HCT116 (cell line): ENCODE measurements at regions not wholly inside any gene's neighbourhood (a gene's known extent, or its start where the extent isn't known, plus 50 kb on each side); places are given as distances from the start of the nearest gene placed in this dataset.

ENCODE experiments used
- ATAC-seq: fragments of 200-7000 bp; cut with Tn5 transposase; 2 replicates; pipeline ENCODE4 v1.9.1; 2020; ENCODE audit warnings: mild to moderate bottlenecking, moderate library complexity
- BruUV-seq: library from RNA; stranded (reverse); fragments of 400-500 nt; replicated peaks from 2 replicates; lab custom pipeline; 2021; lab: Mats Ljungman, UMichigan
- CTCF ChIA-PET: fragments of 300-600 bp; sonication (Branson Sonifier 250); formaldehyde crosslinking; loops from one replicate; lab custom pipeline; 2021; ENCODE audit warnings: antibody characterized with exemption; lab: Charles Lee
- POLR2A ChIA-PET: fragments of 300-600, 350-600 bp; sonication (Branson Sonifier 250); formaldehyde crosslinking; loops from one replicate; lab custom pipeline; 2021; ENCODE audit warnings: antibody characterized with exemption; lab: Charles Lee
- RAD21 ChIA-PET, 2 experiments: fragments of 300-600 bp; sonication (Branson Sonifier 250); formaldehyde crosslinking; loops; one replicate each; lab custom pipeline; 2023; ENCODE audit warnings: low total read pairs in 2 of 2; ENCODE audit not compliant: uncharacterized antibody in 2 of 2, unreplicated experiment in 2 of 2, low non-redundant PET in 1 of 2; lab: Charles Lee
- DNase-seq: peaks from one replicate; pipeline ENCODE4 v3.0.0-alpha.2; 2010; ENCODE audit warnings: low read depth, low spot score
- H2AFZ ChIP-seq: fragments of 200-600 bp; shearing (Covaris generic), sonication (generic); 2 replicates; pipeline ENCODE4 v1.6.1; 2017; ENCODE audit warnings: low read depth, mixed run types, mixed read lengths, antibody characterized with exemption, low read length; ENCODE audit not compliant: poor library complexity, severe bottlenecking
- H3K27ac ChIP-seq: 2 replicates; pipeline ENCODE4 v1.5.1; 2012; ENCODE audit warnings: low read depth, low read length
- H3K27me3 ChIP-seq: fragments of 200-600 bp; sonication (generic); 2 replicates; pipeline ENCODE4 v1.6.1; 2016; ENCODE audit warnings: mixed run types, low read length, mixed read lengths; ENCODE audit not compliant: insufficient read depth
- H3K36me3 ChIP-seq, 2 experiments: fragments of 200-500 bp in 1 of 2; fragments of 200-600 bp in 1 of 2; sonication (Bioruptor generic) in 1 of 2; sonication (generic) in 1 of 2; 2 replicates each; pipeline versions ENCODE4 v1.5.1 to v1.6.1; 2014 to 2016; ENCODE audit warnings: low read length in 2 of 2, inconsistent platforms in 1 of 2, mixed read lengths in 1 of 2, mixed run types in 1 of 2; ENCODE audit not compliant: insufficient read depth in 2 of 2, control insufficient read depth in 1 of 2
- H3K4me1 ChIP-seq, 2 experiments: fragments of 200-600 bp in 1 of 2; sonication (generic) in 1 of 2; 2 replicates each; pipeline versions ENCODE4 v1.5.1 to v1.6.1; 2012 to 2017; ENCODE audit warnings: low read length in 2 of 2, inconsistent platforms in 1 of 2, mild to moderate bottlenecking in 1 of 2, mixed read lengths in 1 of 2, mixed run types in 1 of 2, moderate library complexity in 1 of 2; ENCODE audit not compliant: insufficient read depth in 2 of 2, control insufficient read depth in 1 of 2
- H3K4me2 ChIP-seq: fragments of 200-600 bp; sonication (generic); 2 replicates; pipeline ENCODE4 v1.6.1; 2017; ENCODE audit warnings: mixed run types, low read length, mixed read lengths
- H3K4me3 ChIP-seq, 2 experiments: fragments of 200-600 bp in 1 of 2; sonication (generic) in 1 of 2; replicated peaks in 1 of 2; 2 replicates each; pipeline ENCODE4 v1.5.1; 2011 to 2016; ENCODE audit warnings: low read length in 2 of 2, control low read depth in 1 of 2, low read depth in 1 of 2, mild to moderate bottlenecking in 1 of 2, mixed read lengths in 1 of 2, mixed run types in 1 of 2
- H3K79me2 ChIP-seq: fragments of 200-600 bp; sonication (generic); 2 replicates; pipeline ENCODE4 v1.6.1; 2017; ENCODE audit warnings: mild to moderate bottlenecking, mixed run types, low read length, moderate library complexity, mixed read lengths; ENCODE audit not compliant: insufficient read depth
- H3K9ac ChIP-seq: fragments of 200-600 bp; sonication (generic); 2 replicates; pipeline ENCODE4 v1.6.1; 2016; ENCODE audit warnings: low read length, mixed read lengths
- H3K9me2 ChIP-seq: fragments of 200-600 bp; sonication (generic), shearing (Covaris generic); 2 replicates; pipeline ENCODE4 v1.6.1; 2017; ENCODE audit warnings: mixed run types, mild to moderate bottlenecking, moderate library complexity; ENCODE audit not compliant: insufficient read depth
- H3K9me3 ChIP-seq, 2 experiments: fragments of 200-500 bp in 1 of 2; fragments of 200-600 bp in 1 of 2; sonication (Bioruptor generic) in 1 of 2; sonication (generic) in 1 of 2; 2 replicates each; pipeline ENCODE4 v1.6.1; 2014 to 2017; ENCODE audit warnings: low read length in 2 of 2, mixed read lengths in 2 of 2, inconsistent platforms in 1 of 2, low read depth in 1 of 2, mild to moderate bottlenecking in 1 of 2, mixed run types in 1 of 2, moderate library complexity in 1 of 2; ENCODE audit not compliant: control insufficient read depth in 1 of 2, insufficient read depth in 1 of 2
- H4K20me1 ChIP-seq: fragments of 200-600 bp; sonication (generic), shearing (Covaris generic); 2 replicates; pipeline ENCODE4 v1.6.1; 2017; ENCODE audit warnings: mixed run types, mild to moderate bottlenecking, moderate library complexity; ENCODE audit not compliant: insufficient read depth
- ATF3 ChIP-seq: IDR thresholded peaks from 2 replicates; pipeline ENCODE4 v1.6.1; 2012
- CBX3 ChIP-seq: IDR thresholded peaks from 2 replicates; pipeline ENCODE4 v1.6.1; 2012; ENCODE audit warnings: low read depth
- CEBPB ChIP-seq: IDR thresholded peaks from 2 replicates; pipeline ENCODE4 v1.6.1; 2012; ENCODE audit warnings: low read depth
- CTCF ChIP-seq, 3 experiments: fragments of 200-600 bp in 1 of 3; sonication (generic) in 1 of 3; IDR thresholded peaks in 2 of 3; conservative IDR thresholded peaks in 1 of 3; 2 replicates each; pipeline ENCODE4 v1.5.1; 2012 to 2017; ENCODE audit warnings: low read depth in 2 of 3, low read length in 2 of 3, antibody characterized with exemption in 1 of 3, borderline replicate concordance in 1 of 3, control low read depth in 1 of 3, mild to moderate bottlenecking in 1 of 3, mixed read lengths in 1 of 3, mixed run types in 1 of 3, moderate library complexity in 1 of 3; ENCODE audit not compliant: insufficient read depth in 1 of 3
- EGR1 ChIP-seq: IDR thresholded peaks from 2 replicates; pipeline ENCODE4 v1.6.1; 2012; ENCODE audit warnings: low read depth
- ELF1 ChIP-seq: IDR thresholded peaks from 2 replicates; pipeline ENCODE4 v1.6.1; 2012; ENCODE audit warnings: low read depth, borderline replicate concordance
- EZH2 ChIP-seq: fragments of 200-600 bp; sonication (generic); IDR thresholded peaks from 2 replicates; pipeline ENCODE4 v1.6.1; 2017; ENCODE audit warnings: antibody characterized with exemption, mixed run types
- EZH2phosphoT487 ChIP-seq: fragments of 200-600 bp; IDR thresholded peaks from 2 replicates; pipeline ENCODE4 v1.6.1; 2018; ENCODE audit warnings: antibody characterized with exemption, borderline replicate concordance
- FOSL1 ChIP-seq: IDR thresholded peaks from 2 replicates; pipeline ENCODE4 v1.6.1; 2012; ENCODE audit warnings: low read depth
- JUND ChIP-seq: IDR thresholded peaks from 2 replicates; pipeline ENCODE4 v1.6.1; 2012
- POLR2A ChIP-seq: IDR thresholded peaks from 2 replicates; pipeline ENCODE4 v1.7.0; 2011; ENCODE audit warnings: borderline replicate concordance; ENCODE audit not compliant: insufficient read depth, insufficient read length; ENCODE audit errors: extremely low read depth
- POLR2AphosphoS5 ChIP-seq: IDR thresholded peaks from 2 replicates; pipeline ENCODE4 v1.6.1; 2011; ENCODE audit warnings: mild to moderate bottlenecking, low read depth, low read length, moderate library complexity
- RAD21 ChIP-seq: IDR thresholded peaks from 2 replicates; pipeline ENCODE4 v1.6.1; 2012; ENCODE audit warnings: low read depth, mild to moderate bottlenecking
- SP1 ChIP-seq: IDR thresholded peaks from 2 replicates; pipeline ENCODE4 v1.6.1; 2012; ENCODE audit warnings: low read depth
- ZBTB33 ChIP-seq: IDR thresholded peaks from 2 replicates; pipeline ENCODE4 v1.6.1; 2011; ENCODE audit warnings: mild to moderate bottlenecking, low read length, moderate library complexity; ENCODE audit not compliant: insufficient replicate concordance; ENCODE audit errors: extremely low read depth
- intact Hi-C: fragments of 100-400 bp; cut with micrococcal nuclease; formaldehyde crosslinking; loops from 2 replicates; pipeline ENCODE4 v1.10.0; 2022

- H3K9me2 ChIP-seq, result no peaks in the 10 kb centered on the region
- CTCF ChIA-PET, result no interaction called here
- H3K4me1 ChIP-seq, result no peaks in the 10 kb centered on the region
- TF ChIP-seq CBX3 (no peak), ATF3 (no peak), POLR2A (no peak), EGR1 (no peak), SP1 (no peak), RAD21 (no peak), ZBTB33 (no peak), CEBPB (no peak), EZH2phosphoT487 (no peak), FOSL1 (no peak), POLR2AphosphoS5 (no peak), EZH2 (no peak), CTCF (IDR thresholded peaks at IDR 0.05 in 2 of 3, conservative IDR thresholded peaks at IDR 0.05 in 1 of 3; ENCODE audit: borderline replicate concordance in 1 of 3, insufficient read depth in 1 of 3, low read depth in 2 of 3, low read length in 2 of 3) (no peak), JUND (no peak), ELF1 (no peak)
- no peaks in the 10 kb centered on the region for H3K27me3 ChIP-seq
- BruUV-seq, result no TSS peak
- no peaks in the 10 kb centered on the region for H4K20me1 ChIP-seq
- no peaks in the 10 kb centered on the region for H3K79me2 ChIP-seq
- no peaks in the 10 kb centered on the region for H3K9me3 ChIP-seq
- no peak for ATAC-seq
- RAD21 ChIA-PET, result no interaction called here
- no peaks in the 10 kb centered on the region for H3K36me3 ChIP-seq
- H3K27ac ChIP-seq, result no peak overlapping the region
- POLR2A ChIA-PET, result no interaction called here
- no peak overlapping the region for H3K4me3 ChIP-seq
- H2AFZ ChIP-seq, result no peak overlapping the region
- intact Hi-C loops, result no loop called here
- DNase-seq, result no peak
- no peak overlapping the region for H3K4me2 ChIP-seq
- H3K9ac ChIP-seq, result no peak overlapping the region
These were observed 254.7 kb downstream of the SOX2 start for GRCh38 chr3:181966393-181966792.
